CD14-positive monocyte (primary cell): ENCODE measurements at regions not wholly inside any gene's neighbourhood (a gene's known extent, or its start where the extent isn't known, plus 50 kb on each side); places are given as distances from the start of the nearest gene placed in this dataset.

Experiments used
- DNase-seq, 3 donors: peaks; one replicate each; pipeline ENCODE4 v3.0.0-alpha.2; 2011 to 2022
- H2AFZ ChIP-seq: 2 replicates; pipeline ENCODE4 v1.6.0; 2012; ENCODE audit warnings: mild to moderate bottlenecking, low read depth, low read length, inconsistent platforms; ENCODE audit not compliant: insufficient read depth, poor library complexity, severe bottlenecking
- H3K27ac ChIP-seq, 2 donors: 1 replicate in 1 of 2; 2 replicates in 1 of 2; pipeline ENCODE4 v1.5.1; 2012 to 2013; ENCODE audit warnings: low read length in 2 of 2, control low read depth in 1 of 2, inconsistent platforms in 1 of 2, low read depth in 1 of 2, mild to moderate bottlenecking in 1 of 2
- H3K27me3 ChIP-seq, 2 donors: one replicate each; pipeline versions ENCODE4 v1.6.0 to v1.6.1; 2011 to 2013; ENCODE audit warnings: low read length in 2 of 2; ENCODE audit not compliant: control insufficient read depth in 2 of 2, insufficient read depth in 2 of 2
- H3K36me3 ChIP-seq, 2 donors: replicated peaks in 1 of 2; 1 replicate in 1 of 2; 2 replicates in 1 of 2; pipeline versions ENCODE4 v1.5.1 to v1.6.1; 2012 to 2013; ENCODE audit warnings: low read length in 2 of 2, control low read depth in 1 of 2, inconsistent platforms in 1 of 2, mild to moderate bottlenecking in 1 of 2; ENCODE audit not compliant: insufficient read depth in 2 of 2, control insufficient read depth in 1 of 2
- H3K4me1 ChIP-seq, 2 donors: 1 replicate in 1 of 2; 2 replicates in 1 of 2; pipeline versions ENCODE4 v1.5.1 to v1.6.1; 2012 to 2013; ENCODE audit warnings: low read length in 2 of 2, control low read depth in 1 of 2, inconsistent platforms in 1 of 2, mild to moderate bottlenecking in 1 of 2, moderate library complexity in 1 of 2; ENCODE audit not compliant: insufficient read depth in 2 of 2, control insufficient read depth in 1 of 2
- H3K4me2 ChIP-seq: replicated peaks from 2 replicates; pipeline ENCODE3; 2012; ENCODE audit warnings: low read length, moderate library complexity, mild to moderate bottlenecking; ENCODE audit not compliant: poor library complexity, severe bottlenecking; ENCODE audit errors: extremely low read depth
- H3K4me3 ChIP-seq, 3 experiments: fragments of 200-600 bp in 1 of 3; sonication (generic) in 1 of 3; replicated peaks in 1 of 3; 1 replicate in 2 of 3; 2 replicates in 1 of 3; pipeline ENCODE4 v1.5.1; 2011 to 2013; ENCODE audit warnings: low read length in 3 of 3, mild to moderate bottlenecking in 3 of 3, control low read depth in 2 of 3, low read depth in 2 of 3, inconsistent platforms in 1 of 3, moderate library complexity in 1 of 3
- H3K79me2 ChIP-seq: 2 replicates; pipeline ENCODE4 v1.6.0; 2012; ENCODE audit warnings: mild to moderate bottlenecking, control low read depth, inconsistent platforms, low read length, moderate library complexity; ENCODE audit not compliant: insufficient read depth
- H3K9ac ChIP-seq: 2 replicates; pipeline ENCODE4 v1.6.0; 2017; ENCODE audit warnings: low read length, mild to moderate bottlenecking; ENCODE audit not compliant: insufficient read depth, poor library complexity, severe bottlenecking
- H3K9me3 ChIP-seq, 2 donors: replicated peaks in 1 of 2; 1 replicate in 1 of 2; 2 replicates in 1 of 2; pipeline versions ENCODE4 v1.5.1 to v1.6.1; 2012 to 2013; ENCODE audit warnings: low read length in 2 of 2, control low read depth in 1 of 2; ENCODE audit not compliant: control insufficient read depth in 1 of 2, insufficient read depth in 1 of 2
- H4K20me1 ChIP-seq: 2 replicates; pipeline ENCODE4 v1.6.0; 2012; ENCODE audit warnings: mild to moderate bottlenecking, low read length, control low read depth, moderate library complexity; ENCODE audit not compliant: insufficient read depth
- H3K27ac Mint-ChIP-seq, 7 donors: one replicate each; pipeline ENCODE4 v1.8.0; 2020; ENCODE audit warnings: mild to moderate bottlenecking in 7 of 7, mixed read lengths in 7 of 7, moderate library complexity in 6 of 7, inconsistent platforms in 2 of 7
- H3K27me3 Mint-ChIP-seq, 3 donors: one replicate each; pipeline ENCODE4 v1.8.0; 2021 to 2022; ENCODE audit warnings: low read depth in 3 of 3, mild to moderate bottlenecking in 3 of 3, mixed read lengths in 3 of 3, moderate library complexity in 3 of 3, inconsistent platforms in 1 of 3
- H3K36me3 Mint-ChIP-seq, 2 donors: one replicate each; pipeline ENCODE4 v1.8.0; 2020; ENCODE audit warnings: mixed read lengths in 2 of 2, inconsistent platforms in 1 of 2, mild to moderate bottlenecking in 1 of 2
- H3K4me1 Mint-ChIP-seq: one replicate; pipeline ENCODE4 v1.8.0; 2020; ENCODE audit warnings: mild to moderate bottlenecking, mixed read lengths
- H3K4me3 Mint-ChIP-seq, 2 donors: one replicate each; pipeline ENCODE4 v1.8.0; 2020; ENCODE audit warnings: mild to moderate bottlenecking in 2 of 2, mixed read lengths in 2 of 2, moderate library complexity in 1 of 2
- H3K9me3 Mint-ChIP-seq, 7 donors: one replicate each; pipeline ENCODE4 v1.8.0; 2020 to 2022; ENCODE audit warnings: mixed read lengths in 7 of 7, mild to moderate bottlenecking in 6 of 7, moderate library complexity in 6 of 7, inconsistent platforms in 2 of 7
- WGBS: methylation state at CpG from one replicate; pipeline ENCODE4 v1.1.5; 2013; ENCODE audit warnings: missing lambda C conversion rate; ENCODE audit not compliant: insufficient coverage; 5-methylcytosine and 5-hydroxymethylcytosine counted together
- intact Hi-C, 2 donors: fragments of 100-400 bp; cut with micrococcal nuclease; formaldehyde crosslinking; loops; one replicate each; pipeline versions ENCODE4 v1.15.0 to v1.15.1; 2023
- TF ChIP-seq, protein P1 (sequence below): fragments of 200-600 bp; IDR thresholded peaks from one replicate; pipeline ENCODE4 v1.8.0; 2022; ENCODE audit warnings: antibody characterized with exemption, mild to moderate bottlenecking

DNA sequence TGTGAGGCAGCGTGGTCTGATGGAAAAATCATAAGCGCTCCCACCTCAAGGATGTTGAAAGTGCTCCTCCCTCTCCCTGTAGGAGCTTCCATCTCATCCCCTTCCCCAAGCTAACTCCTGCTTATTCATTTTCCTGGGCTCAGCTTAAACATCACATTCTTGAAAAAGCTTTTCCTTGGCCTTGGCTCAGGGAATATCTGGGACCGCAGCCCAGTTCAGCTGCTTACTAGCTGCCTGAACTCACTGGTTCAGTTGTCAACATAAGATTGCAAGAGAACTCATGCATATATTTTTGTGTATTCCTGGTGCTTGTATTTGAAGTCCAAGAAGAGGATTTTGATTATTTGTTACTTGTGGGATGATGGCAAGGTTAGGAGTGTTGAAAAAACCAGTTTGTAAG is 91.5 kb downstream of the UTP18 start:
- intact Hi-C loops: no loop called here
- H3K9me3 Mint-ChIP-seq: peaks cover 0 to 3% (median 0%) of the 10 kb centered on the region in 7 donors
- DNase-seq: no peak
- peaks cover 10 to 26% (median 15%) of the 10 kb centered on the region in 3 donors for H3K27me3 Mint-ChIP-seq
- no peaks in the 10 kb centered on the region for H3K36me3 Mint-ChIP-seq
- Histone ChIP-seq H3K9ac (no peak overlapping the region), H3K4me3 (no peak overlapping the region), H3K79me2 (no peaks in the 10 kb centered on the region), H3K9me3 (no peaks in the 10 kb centered on the region), H3K4me1 (no peaks in the 10 kb centered on the region), H3K27ac (no peak overlapping the region), H2AFZ (no peak overlapping the region), H3K27me3 (no peaks in the 10 kb centered on the region), H3K36me3 (no peaks in the 10 kb centered on the region), H4K20me1 (no peaks in the 10 kb centered on the region), H3K4me2 (no peak overlapping the region)
- H3K4me1 Mint-ChIP-seq: peaks cover 11% of the 10 kb centered on the region
- H3K27ac Mint-ChIP-seq: no peak overlapping the region
- no peak overlapping the region for H3K4me3 Mint-ChIP-seq
- 100% methylated on average over 1 of the region's 3 CpGs for WGBS
- TF ChIP-seq, protein P1, sequence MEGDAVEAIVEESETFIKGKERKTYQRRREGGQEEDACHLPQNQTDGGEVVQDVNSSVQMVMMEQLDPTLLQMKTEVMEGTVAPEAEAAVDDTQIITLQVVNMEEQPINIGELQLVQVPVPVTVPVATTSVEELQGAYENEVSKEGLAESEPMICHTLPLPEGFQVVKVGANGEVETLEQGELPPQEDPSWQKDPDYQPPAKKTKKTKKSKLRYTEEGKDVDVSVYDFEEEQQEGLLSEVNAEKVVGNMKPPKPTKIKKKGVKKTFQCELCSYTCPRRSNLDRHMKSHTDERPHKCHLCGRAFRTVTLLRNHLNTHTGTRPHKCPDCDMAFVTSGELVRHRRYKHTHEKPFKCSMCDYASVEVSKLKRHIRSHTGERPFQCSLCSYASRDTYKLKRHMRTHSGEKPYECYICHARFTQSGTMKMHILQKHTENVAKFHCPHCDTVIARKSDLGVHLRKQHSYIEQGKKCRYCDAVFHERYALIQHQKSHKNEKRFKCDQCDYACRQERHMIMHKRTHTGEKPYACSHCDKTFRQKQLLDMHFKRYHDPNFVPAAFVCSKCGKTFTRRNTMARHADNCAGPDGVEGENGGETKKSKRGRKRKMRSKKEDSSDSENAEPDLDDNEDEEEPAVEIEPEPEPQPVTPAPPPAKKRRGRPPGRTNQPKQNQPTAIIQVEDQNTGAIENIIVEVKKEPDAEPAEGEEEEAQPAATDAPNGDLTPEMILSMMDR: no peak

DNA sequence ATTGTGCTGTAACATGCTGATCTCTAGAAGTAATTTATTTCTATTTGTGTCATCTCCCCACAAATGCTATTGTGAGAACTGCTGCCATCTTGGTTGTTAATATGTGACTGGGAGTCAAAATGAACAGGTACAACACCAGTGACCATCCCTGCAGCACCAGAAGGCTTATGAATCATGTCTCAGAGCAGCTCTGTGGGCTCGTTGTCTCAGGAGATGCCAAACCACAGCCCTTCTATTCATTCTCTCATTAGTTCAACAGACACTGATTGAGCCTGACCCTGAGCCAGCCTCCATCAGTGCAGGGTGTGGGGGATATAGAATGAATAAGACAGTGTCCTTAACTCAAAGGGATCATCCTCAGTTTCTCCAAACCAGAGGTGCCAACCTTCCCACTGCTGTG is 92.5 kb downstream of the UTP18 start:
- TF ChIP-seq, protein P1: no peak
- peaks cover 10 to 21% (median 15%) of the 10 kb centered on the region in 3 donors for H3K27me3 Mint-ChIP-seq
- no peak overlapping the region for H3K27ac ChIP-seq
- DNase-seq: no peak
- peaks cover 0 to 3% (median 0%) of the 10 kb centered on the region in 7 donors for H3K9me3 Mint-ChIP-seq
- no peak overlapping the region for H3K4me3 Mint-ChIP-seq
- intact Hi-C loops: no loop called here
- no peak overlapping the region for H3K9ac ChIP-seq
- no peaks in the 10 kb centered on the region for H3K27me3 ChIP-seq
- H3K36me3 Mint-ChIP-seq: no peaks in the 10 kb centered on the region
- no peaks in the 10 kb centered on the region for H3K4me1 ChIP-seq
- H3K4me3 ChIP-seq: no peak overlapping the region
- no peak overlapping the region for H2AFZ ChIP-seq
- WGBS: no CpG with 5 or more reads among the region's 1 CpG
- H3K4me1 Mint-ChIP-seq: peaks cover 11% of the 10 kb centered on the region
- no peak overlapping the region for H3K27ac Mint-ChIP-seq
- no peaks in the 10 kb centered on the region for H3K79me2 ChIP-seq
- no peaks in the 10 kb centered on the region for H3K9me3 ChIP-seq
- no peak overlapping the region for H3K4me2 ChIP-seq
- H3K36me3 ChIP-seq: no peaks in the 10 kb centered on the region
- H4K20me1 ChIP-seq: no peaks in the 10 kb centered on the region
